HG03196 (cell line): ENCODE measurements at regions not wholly inside any gene's neighbourhood (a gene's known extent, or its start where the extent isn't known, plus 50 kb on each side); places are given as distances from the start of the nearest gene placed in this dataset.

Source experiments
- ATAC-seq: cut with Tn5 transposase; IDR thresholded peaks from one replicate; pipeline ENCODE4 v1.9.1; 2021; ENCODE audit not compliant: unreplicated experiment

DNA sequence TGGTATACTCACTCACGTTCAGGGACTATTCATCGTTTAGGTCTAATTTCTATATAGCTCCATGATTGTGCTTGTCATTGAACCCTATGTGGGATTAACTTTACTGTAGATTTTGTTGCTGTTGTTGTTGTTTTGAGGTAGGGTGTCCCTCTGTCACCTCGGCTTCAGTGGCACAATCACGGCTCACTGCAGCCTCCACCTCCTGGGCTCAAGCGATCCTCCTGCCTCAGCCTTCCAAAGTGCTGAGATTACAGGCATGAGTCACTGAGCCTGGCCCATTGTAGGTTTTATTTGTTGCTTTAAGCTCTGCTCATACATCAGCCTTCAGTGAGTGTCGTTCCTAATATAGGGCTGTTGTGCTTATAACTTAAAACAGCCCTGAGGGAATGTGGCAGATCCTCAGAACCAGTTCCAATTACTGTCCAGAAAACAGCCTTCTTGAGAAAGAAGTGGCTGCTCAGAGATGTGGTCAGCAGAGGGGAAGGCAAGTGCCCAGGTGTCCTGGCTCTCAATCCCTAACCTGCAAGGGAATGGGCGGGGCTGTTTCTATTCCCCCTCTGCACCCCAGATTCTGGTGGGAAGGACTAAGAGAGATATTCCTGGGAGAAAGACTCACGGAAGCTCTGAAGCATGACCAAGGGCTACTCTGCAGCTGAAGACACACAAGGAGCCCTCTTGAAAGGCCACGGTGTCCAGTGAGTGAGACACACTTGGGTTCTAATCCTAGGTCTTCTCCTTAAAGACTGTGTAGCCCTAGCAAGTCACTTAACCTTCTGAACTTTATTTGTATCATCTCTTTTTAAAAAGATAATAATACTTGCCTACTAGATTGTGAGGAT, 79.6 kb upstream of the LCLAT1 start:
- ATAC-seq: no peak

DNA sequence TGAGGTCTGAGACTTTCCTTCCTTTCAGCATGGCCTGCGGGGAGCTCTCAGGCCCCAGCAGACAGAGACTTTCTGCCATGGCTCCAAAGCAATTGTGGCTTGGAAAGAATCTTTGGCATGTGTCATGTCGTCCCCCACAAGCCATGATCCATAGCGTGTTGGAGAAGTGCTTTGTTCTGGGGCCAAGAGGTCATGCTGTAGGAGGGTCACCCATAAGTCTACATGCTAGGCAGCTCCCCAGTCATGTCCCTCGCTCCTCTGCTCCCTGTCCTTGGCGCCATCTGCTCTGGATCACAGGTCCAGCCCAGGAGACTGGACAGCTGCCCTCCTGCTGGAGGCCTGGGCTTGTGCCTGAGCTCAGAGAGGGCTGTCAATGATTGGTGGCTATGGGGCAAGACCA, 78.8 kb upstream of the LCLAT1 start:
- no peak for ATAC-seq

DNA sequence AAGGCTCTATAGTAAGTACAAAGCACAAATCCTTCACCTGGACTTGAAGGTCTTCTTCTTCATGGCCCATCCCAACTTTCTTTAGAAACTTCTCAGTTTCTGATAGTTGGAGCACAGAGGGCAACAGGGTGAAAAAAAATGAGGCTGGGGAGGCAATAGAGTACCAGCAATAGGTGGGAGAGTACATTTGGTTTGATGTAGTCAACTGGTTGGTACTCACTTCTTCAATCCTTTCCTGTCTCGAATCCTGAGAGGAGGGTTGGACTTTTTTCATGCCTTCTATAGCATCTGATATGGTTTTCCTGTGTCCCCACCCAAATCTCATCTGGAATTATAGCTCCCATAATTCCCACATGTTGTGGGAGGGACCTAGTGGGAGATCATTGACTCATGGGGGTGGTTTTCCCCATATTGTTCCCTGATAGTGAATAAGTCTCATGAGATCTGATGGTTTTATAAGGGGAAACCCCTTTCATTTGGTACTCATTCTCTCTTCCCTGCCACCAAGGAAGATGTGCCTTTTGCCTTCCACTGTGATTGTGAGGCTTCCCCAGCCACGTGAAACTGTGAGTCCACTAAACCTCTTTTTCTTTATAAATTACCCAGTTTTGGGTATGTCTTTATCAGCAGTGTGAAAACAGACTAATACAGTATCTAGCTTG, 75.9 kb upstream of the LCLAT1 start:
- no peak for ATAC-seq

DNA sequence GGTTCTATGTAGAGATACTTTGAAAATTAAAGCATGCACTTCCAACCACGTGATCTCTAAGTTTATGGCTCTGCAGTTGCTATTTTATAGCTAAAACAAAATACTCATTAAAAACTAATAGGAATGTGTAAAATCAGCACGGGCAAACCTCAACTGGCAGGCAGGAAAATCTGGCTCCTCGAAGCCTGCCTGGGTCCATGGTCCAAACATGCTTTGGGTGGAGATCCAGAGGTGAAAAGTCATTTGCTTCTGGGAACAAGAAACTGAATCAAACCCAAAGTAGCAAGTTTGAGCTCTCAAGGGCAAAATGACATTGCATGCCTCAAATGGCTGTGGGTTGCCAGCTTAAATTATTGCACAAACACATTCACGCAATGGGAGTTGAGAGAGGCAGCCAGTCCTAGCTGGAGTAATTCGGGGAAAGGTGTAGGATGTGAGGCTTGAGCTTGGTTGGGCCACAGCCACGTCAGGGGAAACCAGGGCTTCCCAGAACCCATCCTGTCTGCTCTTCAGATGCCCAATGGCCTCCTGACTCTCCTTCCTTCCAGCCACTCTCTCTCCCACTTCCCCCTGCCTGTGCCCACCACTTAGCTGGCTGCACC, 75.2 kb upstream of the LCLAT1 start:
- ATAC-seq: no peak

DNA sequence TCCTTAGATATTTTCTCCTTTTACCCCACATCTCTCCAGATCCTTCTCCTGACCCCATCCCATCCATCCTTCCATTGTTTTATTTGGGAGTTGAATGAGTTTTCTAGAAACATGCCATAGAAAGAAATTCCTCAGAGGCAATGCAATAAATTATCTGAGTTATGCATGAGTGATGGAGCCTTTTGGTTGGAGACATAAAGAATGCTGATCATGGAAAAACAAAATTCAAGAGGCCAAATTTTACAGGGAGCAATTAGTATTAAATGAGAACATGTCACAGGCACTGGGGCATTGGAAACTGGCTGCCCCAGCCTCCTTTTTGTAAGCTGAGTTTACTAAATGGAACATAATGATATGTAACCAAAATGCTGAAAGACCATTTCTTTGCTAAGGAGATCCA, 74.2 kb upstream of the LCLAT1 start:
- ATAC-seq: no peak

DNA sequence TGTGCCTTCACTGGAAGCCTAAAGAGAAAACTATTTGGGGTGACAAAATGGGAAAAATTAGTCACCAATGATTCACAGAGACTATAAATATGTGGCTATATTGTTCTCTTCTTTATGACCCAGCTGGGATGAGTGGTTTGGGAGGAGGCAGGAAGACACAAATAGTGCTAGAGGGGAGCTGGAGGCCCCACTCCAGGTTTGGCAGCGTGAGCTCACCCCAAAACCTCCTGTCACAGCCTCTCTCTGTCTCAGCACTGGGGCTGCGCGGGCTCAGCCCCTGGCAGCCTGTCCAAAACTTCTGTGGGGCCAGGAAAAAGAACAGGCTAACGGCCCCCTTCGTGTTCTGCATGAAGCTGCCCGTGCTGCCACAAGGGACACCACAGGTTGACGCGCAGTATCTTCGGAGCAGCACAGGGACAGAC, 73.2 kb upstream of the LCLAT1 start:
- ATAC-seq: no peak

DNA sequence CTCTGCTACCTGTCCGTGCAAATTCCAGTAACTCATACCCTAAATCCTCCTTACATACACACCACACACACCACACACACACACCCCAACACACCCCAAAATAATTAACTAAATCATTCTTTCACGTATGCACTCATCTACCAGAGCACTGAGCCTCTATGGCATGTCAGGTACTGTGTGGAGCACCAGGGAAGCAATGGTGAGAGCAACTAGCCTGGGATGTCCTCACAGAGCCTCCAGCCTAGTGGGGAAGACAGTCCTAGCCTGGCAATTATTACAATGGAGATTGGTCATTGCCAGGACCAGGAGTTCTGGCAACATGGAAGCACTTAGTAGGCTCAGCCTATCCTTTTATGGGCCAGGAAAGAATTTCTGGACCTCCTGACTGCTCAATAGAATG, 72.7 kb upstream of the LCLAT1 start:
- no peak for ATAC-seq

DNA sequence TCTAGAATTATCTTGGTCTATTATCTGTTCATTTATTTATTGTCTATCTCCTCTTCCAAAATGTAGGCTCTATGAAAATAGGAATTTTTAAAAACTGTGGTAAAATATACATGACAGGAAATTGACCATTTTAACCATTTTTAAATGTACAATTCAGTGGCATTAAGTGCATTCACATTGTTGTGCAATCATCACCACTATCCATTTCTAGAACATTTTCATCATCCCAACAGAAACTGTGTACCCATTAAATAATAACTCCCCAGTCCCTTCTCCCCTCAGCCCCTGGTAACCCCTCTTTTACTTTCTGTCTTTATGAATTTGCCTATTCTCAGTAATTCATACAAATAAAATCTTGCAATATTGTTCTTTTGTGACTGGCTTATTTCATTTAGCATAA, 71.1 kb upstream of the LCLAT1 start:
- ATAC-seq: no peak

DNA sequence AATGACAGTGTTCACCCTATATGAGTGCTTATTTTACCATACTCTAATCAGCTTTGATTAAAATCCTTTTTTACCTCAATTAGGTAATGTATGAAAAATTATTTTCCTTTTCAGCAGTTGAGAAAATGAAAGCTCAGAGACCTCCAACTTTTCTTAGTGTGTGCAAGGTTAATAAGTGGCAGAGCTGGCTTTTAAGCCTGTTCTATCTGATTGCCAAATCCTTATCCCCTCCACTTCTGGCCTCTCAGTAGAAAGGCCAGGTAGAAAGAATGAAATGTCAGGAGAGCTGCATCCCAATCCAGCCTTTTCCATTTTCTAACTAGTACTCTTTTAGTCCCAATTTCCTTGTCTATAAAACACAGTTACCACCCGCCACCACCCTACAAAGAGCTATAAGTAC, 67.6 kb upstream of the LCLAT1 start:
- no peak for ATAC-seq

DNA sequence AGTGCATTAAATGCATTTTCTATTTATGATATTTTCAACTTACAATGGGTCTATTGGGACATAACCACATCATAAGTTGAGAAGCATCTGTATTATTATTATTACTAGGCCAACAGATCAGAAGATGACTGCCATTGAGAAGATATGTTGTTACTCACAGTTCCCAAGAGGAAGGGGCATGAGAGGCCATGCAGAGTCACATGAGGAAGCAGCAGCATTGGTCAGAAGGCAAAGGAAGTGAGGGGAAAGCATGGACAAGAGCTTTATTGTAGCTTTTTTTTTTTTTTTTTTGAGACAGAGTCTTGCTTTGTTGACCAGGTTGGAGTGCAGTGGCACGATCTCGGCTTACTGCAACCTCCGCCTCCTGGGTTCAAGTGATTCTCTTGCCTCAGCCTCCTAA, 66.2 kb upstream of the LCLAT1 start:
- ATAC-seq: no peak

DNA sequence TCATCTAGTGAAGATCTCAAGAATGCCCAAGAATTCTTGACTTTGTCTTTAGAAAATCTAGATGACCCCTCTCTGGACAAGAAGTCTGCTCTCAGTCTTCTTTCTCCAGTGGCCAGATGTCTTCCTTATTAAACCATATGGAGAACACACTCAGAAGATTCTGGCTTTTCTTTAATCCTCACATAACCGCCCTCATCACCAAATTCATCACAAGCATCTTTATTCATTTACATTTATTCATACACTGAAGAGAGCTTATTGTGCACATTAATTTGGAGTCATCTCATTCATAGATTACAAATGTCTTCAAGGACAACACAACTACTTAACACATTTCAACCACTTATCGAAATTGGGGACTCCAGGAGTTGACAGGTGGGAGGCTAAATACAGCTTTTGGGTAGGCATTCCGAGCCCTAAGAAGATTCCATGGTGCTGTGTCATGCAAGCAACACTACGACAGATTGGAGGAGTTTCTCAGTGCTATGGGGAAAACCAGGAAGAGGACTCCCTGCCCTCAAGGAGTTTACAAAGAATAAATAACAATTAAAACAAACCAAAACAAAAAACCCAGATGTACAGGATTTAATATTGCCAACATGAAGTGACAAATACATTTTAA, 64.8 kb upstream of the LCLAT1 start:
- no peak for ATAC-seq

DNA sequence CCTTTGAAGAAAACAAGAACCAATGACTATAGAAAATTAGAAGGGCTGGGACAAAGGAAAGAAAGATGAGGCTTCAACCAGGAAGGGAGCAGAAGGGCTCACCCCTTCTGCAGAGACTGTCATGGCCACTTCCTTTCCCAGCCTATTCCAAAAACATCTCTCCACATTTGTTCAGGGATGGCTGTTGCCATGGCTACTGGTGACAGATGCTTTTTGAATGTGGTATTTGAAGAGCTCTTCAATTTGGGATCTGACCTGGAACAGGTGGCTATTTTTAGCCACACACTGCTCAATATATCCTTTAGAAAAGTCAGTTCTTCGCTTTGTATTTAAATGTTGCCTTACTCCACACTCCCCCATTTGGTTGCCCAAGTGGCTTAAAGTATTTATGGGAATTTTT, 64.1 kb upstream of the LCLAT1 start:
- ATAC-seq: no peak

DNA sequence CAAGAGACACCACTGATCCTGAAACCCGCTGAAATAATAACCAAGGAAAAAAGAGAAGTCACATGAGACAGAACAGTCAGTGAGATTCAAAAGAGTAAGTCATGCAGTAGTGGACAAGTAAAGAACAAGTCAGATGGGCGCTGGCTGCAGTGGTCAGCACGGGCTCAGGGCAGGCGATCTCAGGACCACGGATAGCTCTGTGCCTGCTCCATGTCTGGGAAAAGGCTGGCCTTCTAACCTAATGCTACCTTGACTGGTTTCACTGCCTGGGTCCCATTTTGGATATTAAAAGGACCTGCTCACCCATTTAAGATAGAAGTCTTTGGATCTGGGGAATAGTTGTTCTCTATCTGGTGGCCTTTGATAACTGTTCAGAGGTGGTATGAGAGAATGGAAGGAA, 61.7 kb upstream of the LCLAT1 start:
- no peak for ATAC-seq

DNA sequence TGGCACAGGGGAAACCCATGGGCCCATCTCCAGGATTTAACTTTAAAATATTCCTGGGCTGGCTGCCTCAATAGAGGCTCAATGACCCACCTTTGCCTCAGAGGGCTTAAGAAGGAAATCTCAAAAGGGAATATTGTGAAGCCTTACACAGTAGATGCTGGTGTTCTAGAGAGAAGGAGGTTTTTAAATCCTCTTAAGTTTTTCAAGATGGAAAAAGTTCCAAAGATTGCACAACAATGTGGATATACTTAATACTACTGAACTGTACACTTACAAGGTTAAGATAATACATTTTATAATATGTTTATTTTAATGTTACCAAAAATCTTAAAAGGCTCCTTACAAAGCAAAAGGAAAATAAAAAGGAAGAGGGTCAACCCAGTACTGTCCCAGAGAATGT, 54.9 kb upstream of the LCLAT1 start:
- ATAC-seq: no peak

DNA sequence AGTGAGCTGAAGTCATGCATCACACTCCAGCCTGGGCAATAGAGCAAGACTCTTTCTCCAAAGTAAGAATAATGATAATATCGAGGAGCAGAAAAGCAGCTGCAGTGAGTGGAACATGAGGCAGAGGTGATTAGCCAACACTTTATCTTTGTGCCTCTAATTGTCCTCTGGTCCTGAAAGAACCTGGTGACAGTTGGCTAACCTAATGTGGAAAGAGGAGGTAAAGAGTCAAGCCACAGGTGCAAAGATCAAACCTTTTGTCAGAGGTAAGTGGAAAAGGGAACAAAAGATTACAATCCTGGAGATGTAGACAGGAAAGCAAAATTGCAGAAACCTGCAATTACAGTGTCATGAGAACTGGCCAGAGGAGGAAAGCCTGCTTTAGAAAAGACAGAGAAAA, 53.5 kb upstream of the LCLAT1 start:
- no peak for ATAC-seq

DNA sequence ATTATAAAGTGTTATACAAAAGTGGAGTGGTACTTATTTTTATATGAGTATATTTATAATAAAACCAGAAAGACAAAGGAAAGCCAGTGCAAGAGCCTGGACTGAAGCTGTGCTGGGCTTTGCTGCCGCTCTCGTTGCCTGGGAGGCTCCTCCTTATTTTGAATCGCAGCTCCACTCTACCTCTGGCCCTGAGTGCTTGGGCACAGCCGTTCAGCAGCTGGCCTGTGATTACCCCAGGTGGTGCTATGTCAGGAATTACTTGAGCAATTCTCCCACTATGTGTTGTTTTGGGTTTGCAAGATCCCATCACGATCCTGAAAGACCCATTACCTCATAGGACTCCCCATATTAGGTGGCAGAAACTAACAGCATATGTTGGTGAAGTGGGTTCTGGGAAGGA, 53.0 kb upstream of the LCLAT1 start:
- ATAC-seq: no peak

DNA sequence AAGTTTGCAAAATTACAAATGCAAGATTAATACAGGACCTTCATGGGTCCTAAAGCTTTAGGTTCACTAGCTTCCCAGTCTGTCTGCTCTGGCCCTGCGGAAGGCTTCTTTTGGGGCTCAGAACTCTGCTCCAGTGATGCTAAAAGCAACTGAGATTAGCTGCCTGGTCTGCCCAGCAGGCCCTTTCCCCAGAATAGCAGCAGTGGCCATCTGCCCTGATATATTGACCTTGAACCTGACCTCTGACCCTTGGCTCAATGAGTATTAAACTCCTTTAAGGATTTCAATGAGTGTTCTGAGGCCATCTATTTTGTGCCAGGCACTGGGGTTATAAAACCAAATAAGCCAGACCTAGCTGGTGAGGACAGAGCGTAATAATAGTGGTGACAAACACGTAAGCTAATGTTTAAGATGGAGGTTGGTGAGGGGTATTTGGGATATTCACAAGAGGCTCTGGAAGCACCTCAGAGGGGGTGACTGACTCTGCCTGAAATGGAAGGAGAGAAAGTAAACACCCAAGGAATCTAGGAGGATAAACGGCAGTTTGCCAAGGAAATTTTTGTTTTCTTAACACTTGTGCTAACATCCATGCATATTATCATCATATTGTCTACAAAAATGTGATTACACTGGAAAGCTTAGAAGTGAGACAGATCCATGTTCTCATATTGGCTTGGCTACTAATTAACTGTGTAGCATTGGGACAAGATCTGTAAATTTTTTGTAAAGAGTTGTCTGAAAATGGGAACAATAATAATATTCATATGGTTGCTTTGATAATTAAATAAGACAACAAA, 50.4 kb upstream of the LCLAT1 start:
- no peak for ATAC-seq
